ENCODE measurements at regions not wholly inside any gene's neighbourhood (a gene's known extent, or its start where the extent isn't known, plus 50 kb on each side); places are given as distances from the start of the nearest gene placed in this dataset.
"Not testable (repeated sequence)": the region's sequence is repeated elsewhere in the genome, so short reads cannot be mapped to it uniquely, and the experiment has no call there.

DNA sequence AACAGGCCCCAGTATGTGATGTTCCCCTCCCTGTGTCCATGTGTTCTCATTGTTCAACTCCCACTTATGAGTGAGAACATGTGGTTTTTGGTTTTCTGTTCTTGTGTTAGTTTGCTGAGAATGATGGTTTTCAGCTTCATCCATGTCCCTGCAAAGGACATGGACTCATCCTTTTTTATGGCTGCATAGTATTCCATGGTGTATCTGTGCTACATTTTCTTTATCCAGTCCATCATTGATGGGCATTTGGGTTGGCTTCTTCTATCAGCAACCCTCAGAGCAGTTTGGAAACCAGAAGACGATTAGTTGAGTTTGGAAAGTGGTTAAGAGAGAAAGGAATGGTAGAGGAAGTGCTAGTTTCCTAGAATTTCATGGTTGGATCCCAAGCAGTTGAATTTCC lies 319.1 kb upstream of the RNF32 start:
- not testable (repeated sequence) for TF ChIP-seq ZNF274 (IDR thresholded peaks at IDR 0.05; ENCODE audit: low read depth, low read length); SUZ12 (IDR thresholded peaks at IDR 0.05; ENCODE audit: extremely low read depth, insufficient read depth, insufficient read length)
